Fibroblast of mammary gland (primary cell): ENCODE measurements at regions not wholly inside any gene's neighbourhood (a gene's known extent, or its start where the extent isn't known, plus 50 kb on each side); places are given as distances from the start of the nearest gene placed in this dataset.
A peak's percentile ranks its signal among the peaks of the same experiment; 100 is the strongest.
"Not testable (repeated sequence)": the region's sequence is repeated elsewhere in the genome, so short reads cannot be mapped to it uniquely, and the experiment has no call there.

Experiments
- DNase-seq: peaks from one replicate; pipeline ENCODE4 v3.0.0-alpha.2; 2010; ENCODE audit warnings: low read depth
- H3K4me3 ChIP-seq: 2 replicates; pipeline ENCODE4 v1.5.1; 2011; ENCODE audit warnings: low read depth, mild to moderate bottlenecking, low read length, moderate library complexity; ENCODE audit not compliant: control insufficient read depth
- TF ChIP-seq, protein P1 (sequence below): conservative IDR thresholded peaks from 2 replicates; pipeline ENCODE4 v1.5.1; 2011; ENCODE audit warnings: low read depth, low read length, inconsistent platforms; ENCODE audit not compliant: control insufficient read depth, insufficient read depth

- no peak for DNase-seq
- TF ChIP-seq, protein P1, sequence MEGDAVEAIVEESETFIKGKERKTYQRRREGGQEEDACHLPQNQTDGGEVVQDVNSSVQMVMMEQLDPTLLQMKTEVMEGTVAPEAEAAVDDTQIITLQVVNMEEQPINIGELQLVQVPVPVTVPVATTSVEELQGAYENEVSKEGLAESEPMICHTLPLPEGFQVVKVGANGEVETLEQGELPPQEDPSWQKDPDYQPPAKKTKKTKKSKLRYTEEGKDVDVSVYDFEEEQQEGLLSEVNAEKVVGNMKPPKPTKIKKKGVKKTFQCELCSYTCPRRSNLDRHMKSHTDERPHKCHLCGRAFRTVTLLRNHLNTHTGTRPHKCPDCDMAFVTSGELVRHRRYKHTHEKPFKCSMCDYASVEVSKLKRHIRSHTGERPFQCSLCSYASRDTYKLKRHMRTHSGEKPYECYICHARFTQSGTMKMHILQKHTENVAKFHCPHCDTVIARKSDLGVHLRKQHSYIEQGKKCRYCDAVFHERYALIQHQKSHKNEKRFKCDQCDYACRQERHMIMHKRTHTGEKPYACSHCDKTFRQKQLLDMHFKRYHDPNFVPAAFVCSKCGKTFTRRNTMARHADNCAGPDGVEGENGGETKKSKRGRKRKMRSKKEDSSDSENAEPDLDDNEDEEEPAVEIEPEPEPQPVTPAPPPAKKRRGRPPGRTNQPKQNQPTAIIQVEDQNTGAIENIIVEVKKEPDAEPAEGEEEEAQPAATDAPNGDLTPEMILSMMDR: no peak
- H3K4me3 ChIP-seq: no peak overlapping the region
Measured at GRCh38 chr5:143525176-143525575, 121.7 kb upstream of the NR3C1 start.

- H3K4me3 ChIP-seq: no peak overlapping the region
- TF ChIP-seq, protein P1: no peak
- peak; percentile 41 for DNase-seq
Measured at GRCh38 chr5:143524338-143524945, 121.0 kb upstream of the NR3C1 start.

DNA sequence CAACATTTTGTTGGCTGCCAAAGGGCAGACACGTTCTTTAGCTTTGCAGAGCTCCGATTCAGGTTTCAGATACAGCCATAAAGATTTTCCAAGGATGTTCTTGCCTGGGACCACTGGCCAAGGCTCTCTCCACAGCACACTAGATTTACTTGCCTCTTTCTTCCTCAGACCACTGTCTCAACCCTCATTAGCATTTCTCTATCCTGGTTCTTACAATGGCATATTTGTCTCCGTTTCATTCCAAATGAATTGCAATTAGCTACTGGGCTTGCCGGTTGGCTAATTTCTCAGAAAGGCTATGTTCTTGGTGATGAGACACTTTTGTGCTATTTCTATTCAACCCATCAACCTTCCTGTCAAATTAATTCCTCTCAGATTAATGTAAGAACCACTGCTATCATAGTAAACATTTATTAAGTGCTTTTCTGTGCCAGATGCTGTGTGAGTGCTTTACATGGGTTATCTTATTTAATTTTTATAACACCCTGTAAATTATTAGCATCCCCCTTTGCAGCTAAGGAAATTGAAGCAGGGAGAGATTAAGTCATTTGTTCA lies 118.4 kb upstream of the NR3C1 start:
- H3K4me3 ChIP-seq: no peak overlapping the region
- TF ChIP-seq, protein P1: no peak
- no peak for DNase-seq

DNA sequence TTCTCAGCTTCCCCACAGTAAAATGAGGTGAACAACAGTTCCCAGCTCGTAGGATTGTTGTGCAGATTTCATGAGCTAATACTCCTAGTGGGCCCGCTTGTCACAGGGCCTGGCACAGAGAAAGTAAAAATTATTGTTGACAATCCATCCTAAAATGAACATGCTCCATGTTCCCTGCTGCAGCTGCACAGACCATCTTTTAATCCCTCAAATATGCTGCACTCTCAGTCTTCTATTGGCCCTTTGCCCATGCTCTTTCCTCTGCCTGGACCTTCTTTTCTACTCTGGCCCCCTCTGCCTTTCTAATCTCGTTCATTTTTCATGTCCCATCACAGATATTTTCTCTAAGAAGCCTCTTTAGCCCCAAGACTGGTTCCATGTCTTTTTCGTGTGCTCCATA lies 117.7 kb upstream of the NR3C1 start:
- no peak overlapping the region for H3K4me3 ChIP-seq
- no peak for DNase-seq
- TF ChIP-seq, protein P1: no peak

GRCh38 chr5:143519215-143519614 lies 115.7 kb upstream of the NR3C1 start:
- DNase-seq, H3K4me3 ChIP-seq: not testable (repeated sequence)

GRCh38 chr5:143517824-143518223 lies 114.3 kb upstream of the NR3C1 start:
- H3K4me3 ChIP-seq, DNase-seq: not testable (repeated sequence)

- TF ChIP-seq, protein P1: no peak
- no peak overlapping the region for H3K4me3 ChIP-seq
- DNase-seq: peak; percentile 50
Measured at GRCh38 chr5:143516249-143516648, 112.8 kb upstream of the NR3C1 start.

DNA sequence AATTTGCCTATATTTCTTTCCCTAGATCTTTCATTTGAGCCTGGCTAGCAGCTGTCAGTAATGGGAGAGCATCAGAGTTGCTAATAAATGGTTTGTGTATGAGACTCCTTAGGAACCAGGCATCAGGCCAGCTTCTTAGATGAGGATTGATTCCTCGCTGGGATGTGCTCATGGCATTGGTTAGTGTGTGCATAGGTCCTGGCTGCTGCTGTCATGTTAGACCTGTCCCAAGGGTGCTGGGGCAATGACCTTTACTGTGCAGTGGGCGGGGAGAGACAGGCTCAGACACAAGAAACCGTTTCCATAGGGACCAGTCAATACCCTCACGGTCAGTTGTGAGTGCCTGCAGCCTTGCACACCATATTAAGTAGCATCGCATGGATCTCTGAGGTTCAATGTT lies 112.3 kb upstream of the NR3C1 start:
- DNase-seq: peak; percentile 69
- no peak overlapping the region for H3K4me3 ChIP-seq
- TF ChIP-seq, protein P1: no peak
